ENCODE measurements at regions not wholly inside any gene's neighbourhood (a gene's known extent, or its start where the extent isn't known, plus 50 kb on each side); places are given as distances from the start of the nearest gene placed in this dataset.
"Not testable (repeated sequence)": the region's sequence is repeated elsewhere in the genome, so short reads cannot be mapped to it uniquely, and the experiment has no call there.

DNA sequence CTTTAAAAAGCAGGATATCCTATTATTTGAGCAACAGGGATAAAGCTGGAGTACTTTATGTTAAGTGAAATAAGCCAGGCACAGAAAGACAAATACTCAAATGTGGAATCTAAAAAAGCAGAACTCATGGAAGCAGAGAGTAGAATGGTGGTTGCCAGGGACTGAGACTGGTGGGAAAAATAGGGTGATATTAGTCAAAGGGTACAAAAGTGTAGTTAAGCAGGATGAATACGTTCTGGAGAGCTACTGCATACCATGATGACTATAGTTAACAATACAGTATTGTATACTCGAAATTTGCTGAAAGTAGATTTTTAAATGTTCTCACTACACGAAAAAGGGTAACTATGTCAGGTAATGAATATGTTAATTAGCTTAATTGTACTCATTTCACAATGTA lies 125.5 kb upstream of the VSTM2A start:
- peaks cover 0 to 4% of the 10 kb centered on the region in 2 donors for H3K9me3 ChIP-seq
- no peaks in the 10 kb centered on the region for H3K27me3 ChIP-seq
- no peaks in the 10 kb centered on the region for H3K4me1 ChIP-seq
- H3K27ac ChIP-seq = no peak overlapping the region
- DNase-seq = no peak
- WGBS, 2 donors (ENCODE audit: low coverage in 1 of 2) = 61 to 68% methylated on average over 3 of the region's 3 CpGs
- intact Hi-C loops (cut with DNase I; ENCODE audit: low total_unique reads) (no loop called here), in situ Hi-C loops (cut with MboI; ENCODE audit: low pct_ligation_motif_present in 1 of 4, low pct_unique_long_range_greater_than_20kb in 1 of 4, low sequenced_read_pairs in 3 of 4) (no loop called here)
- H3K4me3 ChIP-seq = no peak overlapping the region
- TF ChIP-seq POLR2AphosphoS5 (IDR thresholded peaks at IDR 0.05) (no peak), EP300 (IDR thresholded peaks at IDR 0.05; ENCODE audit: low read depth) (no peak)
- no peaks in the 10 kb centered on the region for H3K36me3 ChIP-seq

DNA sequence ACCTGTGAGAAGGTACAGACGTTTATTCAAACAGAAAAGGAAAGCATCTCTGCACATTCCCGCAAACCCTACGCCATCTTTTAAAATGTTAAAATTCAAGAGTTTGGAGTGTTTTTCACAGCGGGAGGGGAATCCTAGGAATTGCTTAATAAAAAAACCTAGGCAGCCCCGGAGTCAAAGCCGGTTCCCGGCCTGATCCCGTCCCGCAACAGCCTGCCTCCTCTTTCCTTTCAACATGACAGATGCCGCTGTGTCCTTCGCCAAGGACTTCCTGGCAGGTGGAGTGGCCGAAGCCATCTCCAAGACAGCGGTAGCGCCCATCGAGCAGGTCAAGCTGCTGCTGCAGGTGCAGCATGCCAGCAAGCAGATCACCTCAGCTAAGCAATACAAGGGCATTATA lies 123.0 kb upstream of the VSTM2A start:
- in situ Hi-C loops (cut with MboI; ENCODE audit: low pct_ligation_motif_present in 1 of 4, low pct_unique_long_range_greater_than_20kb in 1 of 4, low sequenced_read_pairs in 3 of 4) (no loop called here), intact Hi-C loops (cut with DNase I; ENCODE audit: low total_unique reads) (no loop called here)
- Histone ChIP-seq H3K27me3 (no peaks in the 10 kb centered on the region), H3K4me3 (no peak overlapping the region), H3K9me3 (no peaks in the 10 kb centered on the region), H3K27ac (no peak overlapping the region), H3K36me3 (no peaks in the 10 kb centered on the region), H3K4me1 (no peaks in the 10 kb centered on the region)
- WGBS, 2 donors (ENCODE audit: low coverage in 1 of 2) = 88 to 89% methylated on average over 13 to 15 of the region's 15 CpGs
- no peak for DNase-seq
- TF ChIP-seq, protein P1, sequence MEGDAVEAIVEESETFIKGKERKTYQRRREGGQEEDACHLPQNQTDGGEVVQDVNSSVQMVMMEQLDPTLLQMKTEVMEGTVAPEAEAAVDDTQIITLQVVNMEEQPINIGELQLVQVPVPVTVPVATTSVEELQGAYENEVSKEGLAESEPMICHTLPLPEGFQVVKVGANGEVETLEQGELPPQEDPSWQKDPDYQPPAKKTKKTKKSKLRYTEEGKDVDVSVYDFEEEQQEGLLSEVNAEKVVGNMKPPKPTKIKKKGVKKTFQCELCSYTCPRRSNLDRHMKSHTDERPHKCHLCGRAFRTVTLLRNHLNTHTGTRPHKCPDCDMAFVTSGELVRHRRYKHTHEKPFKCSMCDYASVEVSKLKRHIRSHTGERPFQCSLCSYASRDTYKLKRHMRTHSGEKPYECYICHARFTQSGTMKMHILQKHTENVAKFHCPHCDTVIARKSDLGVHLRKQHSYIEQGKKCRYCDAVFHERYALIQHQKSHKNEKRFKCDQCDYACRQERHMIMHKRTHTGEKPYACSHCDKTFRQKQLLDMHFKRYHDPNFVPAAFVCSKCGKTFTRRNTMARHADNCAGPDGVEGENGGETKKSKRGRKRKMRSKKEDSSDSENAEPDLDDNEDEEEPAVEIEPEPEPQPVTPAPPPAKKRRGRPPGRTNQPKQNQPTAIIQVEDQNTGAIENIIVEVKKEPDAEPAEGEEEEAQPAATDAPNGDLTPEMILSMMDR (IDR thresholded peaks at IDR 0.05) = no peak
- no peak for TF ChIP-seq POLR2A (IDR thresholded peaks at IDR 0.05)
- TF ChIP-seq POLR2AphosphoS5 (IDR thresholded peaks at IDR 0.05) = no peak
- TF ChIP-seq EP300 (IDR thresholded peaks at IDR 0.05; ENCODE audit: low read depth) = no peak

DNA sequence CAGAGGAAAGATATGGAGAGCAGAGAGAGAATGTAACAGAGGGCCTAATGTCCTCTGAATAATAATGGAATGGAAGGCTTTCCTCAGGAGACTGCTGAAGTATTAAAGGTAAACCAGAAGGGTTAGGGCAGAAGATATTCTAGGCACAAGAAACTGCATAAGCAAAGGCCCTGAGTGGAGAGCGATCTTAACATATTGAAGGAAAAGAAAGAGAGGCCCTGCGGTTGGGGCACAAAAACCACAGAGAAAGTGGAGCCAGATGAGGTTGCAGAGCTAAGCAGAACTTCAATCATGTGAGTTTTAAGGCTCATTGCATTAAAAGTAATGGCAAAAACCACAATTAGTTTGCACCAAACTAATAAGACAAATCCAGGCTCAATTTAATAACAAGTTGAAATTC lies 115.8 kb upstream of the VSTM2A start:
- Histone ChIP-seq H3K27ac (no peak overlapping the region), H3K36me3 (no peaks in the 10 kb centered on the region), H3K27me3 (no peaks in the 10 kb centered on the region), H3K4me3 (no peak overlapping the region), H3K9me3 (no peaks in the 10 kb centered on the region), H3K4me1 (no peaks in the 10 kb centered on the region)
- intact Hi-C loops (cut with DNase I; ENCODE audit: low total_unique reads) (no loop called here), in situ Hi-C loops (cut with MboI; ENCODE audit: low pct_ligation_motif_present in 1 of 4, low pct_unique_long_range_greater_than_20kb in 1 of 4, low sequenced_read_pairs in 3 of 4) (loop anchor here in 1 of 4 donors (25.0 kb wide), 1 partner anchor 89 kb away; no protein-coding TSS in a partner anchor)
- no peak for TF ChIP-seq POLR2AphosphoS5 (IDR thresholded peaks at IDR 0.05)
- no peak for TF ChIP-seq POLR2A (IDR thresholded peaks at IDR 0.05)
- no peak for TF ChIP-seq EP300 (IDR thresholded peaks at IDR 0.05; ENCODE audit: low read depth)
- WGBS, 2 donors (ENCODE audit: low coverage in 1 of 2) = 80 to 100% methylated on average over 1 to 2 of the region's 2 CpGs
- DNase-seq = no peak

DNA sequence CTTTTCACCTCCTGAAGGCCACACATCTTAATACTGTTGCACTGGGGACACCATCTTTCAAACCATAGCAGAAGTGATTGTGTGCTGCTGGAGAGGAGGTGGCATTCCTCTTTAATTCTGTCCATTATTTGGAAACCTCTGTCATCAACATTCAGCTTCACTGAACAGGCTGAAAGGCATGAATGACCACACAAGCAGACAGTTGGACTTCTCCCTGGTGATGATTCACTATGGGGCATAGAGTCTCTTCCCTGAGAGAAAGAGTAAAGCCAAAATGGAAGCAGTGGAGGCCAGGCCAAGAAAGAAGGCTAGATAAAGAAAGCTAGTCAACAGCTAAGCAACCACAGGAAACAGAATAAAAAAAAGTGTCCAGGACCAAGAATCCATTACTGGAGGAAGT lies 113.1 kb upstream of the VSTM2A start:
- in situ Hi-C loops (cut with MboI; ENCODE audit: low pct_ligation_motif_present in 1 of 4, low pct_unique_long_range_greater_than_20kb in 1 of 4, low sequenced_read_pairs in 3 of 4) (loop anchor here in 1 of 4 donors (25.0 kb wide), 1 partner anchor 92 kb away; no protein-coding TSS in a partner anchor), intact Hi-C loops (cut with DNase I; ENCODE audit: low total_unique reads) (no loop called here)
- no peaks in the 10 kb centered on the region for H3K36me3 ChIP-seq
- TF ChIP-seq POLR2AphosphoS5 (IDR thresholded peaks at IDR 0.05) = no peak
- TF ChIP-seq POLR2A (IDR thresholded peaks at IDR 0.05) = no peak
- TF ChIP-seq, protein P1 (IDR thresholded peaks at IDR 0.05) = no peak
- TF ChIP-seq EP300 (IDR thresholded peaks at IDR 0.05; ENCODE audit: low read depth) = no peak
- no peaks in the 10 kb centered on the region for H3K4me1 ChIP-seq
- H3K27ac ChIP-seq = no peak overlapping the region
- H3K4me3 ChIP-seq = no peak overlapping the region
- no peaks in the 10 kb centered on the region for H3K27me3 ChIP-seq
- DNase-seq = no peak
- H3K9me3 ChIP-seq = no peaks in the 10 kb centered on the region

DNA sequence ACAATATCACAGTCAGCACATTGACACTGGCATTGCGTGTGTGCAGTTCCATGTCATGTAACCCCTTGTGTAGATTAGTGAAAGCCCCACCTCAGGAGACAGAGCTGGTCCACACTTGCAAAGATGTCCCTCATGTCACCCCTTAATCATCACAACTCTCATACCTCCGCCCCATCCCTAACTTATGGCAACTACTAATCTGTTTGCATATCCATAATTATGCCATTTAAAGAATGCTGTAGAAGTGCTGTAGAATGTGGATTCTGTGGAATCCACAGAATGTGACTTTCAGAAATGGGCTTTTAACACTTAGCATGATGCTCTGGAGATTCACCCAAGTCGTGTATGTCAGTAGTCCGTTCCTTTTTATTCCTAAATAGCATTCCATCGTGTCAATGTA lies 102.8 kb upstream of the VSTM2A start:
- TF ChIP-seq POLR2AphosphoS5 (IDR thresholded peaks at IDR 0.05) = no peak
- DNase-seq = no peak
- Histone ChIP-seq H3K9me3 (peaks cover 0 to 5% of the 10 kb centered on the region in 2 donors), H3K4me1 (no peaks in the 10 kb centered on the region), H3K36me3 (no peaks in the 10 kb centered on the region), H3K4me3 (no peak overlapping the region), H3K27me3 (no peaks in the 10 kb centered on the region), H3K27ac (no peak overlapping the region)
- intact Hi-C loops (cut with DNase I; ENCODE audit: low total_unique reads) = no loop called here
- in situ Hi-C loops (cut with MboI; ENCODE audit: low pct_ligation_motif_present in 1 of 4, low pct_unique_long_range_greater_than_20kb in 1 of 4, low sequenced_read_pairs in 3 of 4) = loop anchor here in 1 of 4 donors (25.0 kb wide), 1 partner anchor 102 kb away; no protein-coding TSS in a partner anchor
- 83 to 86% methylated on average over 4 to 5 of the region's 5 CpGs for WGBS, 2 donors (ENCODE audit: low coverage in 1 of 2)

DNA sequence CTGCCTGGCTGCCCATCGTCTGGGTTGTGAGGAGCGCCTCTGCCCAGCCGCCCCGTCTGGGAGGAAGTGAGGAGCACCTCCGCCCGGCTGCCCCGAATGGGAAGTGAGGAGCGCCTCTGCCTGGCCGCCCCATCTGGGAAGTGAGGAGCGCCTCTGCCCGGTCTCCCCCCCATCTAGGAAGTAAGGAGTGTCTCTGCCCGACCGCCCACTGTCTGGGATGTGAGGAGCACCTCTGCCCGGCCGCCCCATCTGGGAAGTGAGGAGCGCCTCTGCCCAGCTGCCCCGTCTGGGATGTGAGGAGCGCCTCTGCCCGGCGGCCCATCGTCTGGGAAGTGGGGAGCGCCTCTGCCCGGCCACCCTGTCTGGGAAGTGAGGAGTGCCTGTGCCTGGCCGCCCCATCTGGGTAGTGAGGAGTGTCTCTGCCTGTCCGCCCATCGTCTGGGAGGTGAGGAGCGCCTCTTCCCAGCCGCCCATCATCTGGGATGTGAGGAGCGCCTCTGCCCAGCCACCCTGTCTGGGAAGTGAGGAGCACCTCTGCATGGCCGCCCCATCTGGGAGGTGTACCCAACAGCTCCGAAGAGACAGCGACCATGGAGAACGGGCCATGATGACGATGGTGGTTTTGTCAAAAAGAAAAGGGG lies 98.0 kb upstream of the VSTM2A start:
- H3K9me3 ChIP-seq; DNase-seq; H3K4me1 ChIP-seq; H3K27me3 ChIP-seq; H3K36me3 ChIP-seq; H3K4me3 ChIP-seq; H3K27ac ChIP-seq; intact Hi-C loops (cut with DNase I; ENCODE audit: low total_unique reads): not testable (repeated sequence)
- in situ Hi-C loops (cut with MboI; ENCODE audit: low pct_ligation_motif_present in 1 of 4, low pct_unique_long_range_greater_than_20kb in 1 of 4, low sequenced_read_pairs in 3 of 4) = loop anchor here in 1 of 4 donors (25.0 kb wide), 1 partner anchor 107 kb away; no protein-coding TSS in a partner anchor
- WGBS, 2 donors (ENCODE audit: low coverage in 1 of 2) = 90 to 100% methylated on average over 4 to 33 of the region's 34 CpGs

DNA sequence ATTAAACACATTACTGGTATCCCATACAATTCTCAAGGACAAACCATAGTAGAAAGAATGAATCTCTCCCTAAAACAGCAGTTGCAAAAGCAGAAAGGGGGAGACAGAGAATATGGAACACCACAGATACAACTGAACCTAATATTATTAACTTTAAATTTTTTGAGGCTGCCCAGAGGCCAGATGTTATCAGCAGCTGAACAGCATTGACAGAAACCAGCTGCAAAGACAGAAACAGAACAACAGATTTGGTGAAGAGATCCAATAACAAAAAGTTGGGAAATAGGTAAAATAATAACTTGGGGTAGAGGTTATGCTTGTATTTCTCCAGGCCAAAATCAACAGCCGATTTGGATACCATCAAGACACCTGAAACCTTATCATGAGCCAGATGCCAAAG lies 89.0 kb upstream of the VSTM2A start:
- intact Hi-C loops (cut with DNase I; ENCODE audit: low total_unique reads); in situ Hi-C loops (cut with MboI; ENCODE audit: low pct_ligation_motif_present in 1 of 4, low pct_unique_long_range_greater_than_20kb in 1 of 4, low sequenced_read_pairs in 3 of 4); H3K36me3 ChIP-seq; H3K9me3 ChIP-seq; DNase-seq; H3K27ac ChIP-seq; H3K4me1 ChIP-seq; H3K4me3 ChIP-seq; H3K27me3 ChIP-seq: not testable (repeated sequence)
- 60 to 71% methylated on average over 1 of the region's 1 CpG for WGBS, 2 donors (ENCODE audit: low coverage in 1 of 2)

DNA sequence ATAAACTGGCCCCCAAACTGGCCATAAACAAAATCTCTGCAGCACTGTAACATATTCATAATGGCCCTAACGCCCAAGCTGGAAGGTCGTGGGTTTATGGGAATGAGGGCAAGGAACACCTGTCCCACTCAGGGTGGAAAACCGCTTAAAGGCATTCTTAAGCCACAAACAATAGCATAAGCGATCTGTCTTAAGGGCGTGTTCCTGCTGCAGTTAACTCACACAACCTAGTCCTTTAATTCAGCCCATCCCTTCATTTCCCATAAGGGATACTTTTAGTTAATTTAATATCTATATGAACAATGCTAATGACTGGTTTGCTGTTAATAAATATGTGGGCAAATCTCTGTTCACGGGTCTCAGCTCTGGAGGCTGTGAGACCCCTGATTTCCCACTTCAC lies 87.5 kb upstream of the VSTM2A start:
- DNase-seq; H3K9me3 ChIP-seq; in situ Hi-C loops (cut with MboI; ENCODE audit: low pct_ligation_motif_present in 1 of 4, low pct_unique_long_range_greater_than_20kb in 1 of 4, low sequenced_read_pairs in 3 of 4); H3K36me3 ChIP-seq; H3K27ac ChIP-seq; H3K4me3 ChIP-seq; H3K27me3 ChIP-seq; H3K4me1 ChIP-seq; intact Hi-C loops (cut with DNase I; ENCODE audit: low total_unique reads): not testable (repeated sequence)
- WGBS, 2 donors (ENCODE audit: low coverage in 1 of 2) = 68 to 88% methylated on average over 3 to 6 of the region's 6 CpGs
